Astrocyte (in vitro differentiated cells and primary cell): ENCODE measurements at regions not wholly inside any gene's neighbourhood (a gene's known extent, or its start where the extent isn't known, plus 50 kb on each side); places are given as distances from the start of the nearest gene placed in this dataset.

ENCODE experiments used
- DNase-seq: peaks from one replicate; pipeline ENCODE4 v3.0.0-alpha.2; 2010; ENCODE audit warnings: low read depth
- FAIRE-seq: peaks from 2 replicates; lab custom pipeline; 2011; peaks lifted over from hg19 to GRCh38; lab: Jason Lieb, UNC
- H2AFZ ChIP-seq: 2 replicates; pipeline ENCODE4 v1.6.0; 2012; ENCODE audit warnings: low read depth, low read length, inconsistent platforms
- H3K27ac ChIP-seq: 2 replicates; pipeline ENCODE4 v1.5.1; 2011; ENCODE audit warnings: low read depth, low read length, inconsistent platforms
- H3K27me3 ChIP-seq: 2 replicates; pipeline ENCODE4 v1.6.0; 2011; ENCODE audit warnings: low read length, inconsistent platforms; ENCODE audit not compliant: insufficient read depth
- H3K36me3 ChIP-seq: 2 replicates; pipeline ENCODE4 v1.5.1; 2011; ENCODE audit warnings: low read length, inconsistent platforms; ENCODE audit not compliant: insufficient read depth
- H3K4me1 ChIP-seq: 2 replicates; pipeline ENCODE4 v1.5.1; 2011; ENCODE audit warnings: low read length, inconsistent platforms; ENCODE audit not compliant: insufficient read depth
- H3K4me2 ChIP-seq: 2 replicates; pipeline ENCODE4 v1.6.0; 2012; ENCODE audit warnings: low read length, inconsistent platforms
- H3K4me3 ChIP-seq: 2 replicates; pipeline ENCODE4 v1.5.1; 2011; ENCODE audit warnings: low read depth, mild to moderate bottlenecking, low read length, inconsistent platforms; ENCODE audit not compliant: insufficient read depth
- H3K79me2 ChIP-seq: 2 replicates; pipeline ENCODE4 v1.6.0; 2012; ENCODE audit warnings: mild to moderate bottlenecking, low read length, inconsistent platforms; ENCODE audit not compliant: insufficient read depth
- H3K9ac ChIP-seq: 2 replicates; pipeline ENCODE4 v1.6.0; 2012; ENCODE audit warnings: mild to moderate bottlenecking, low read length, inconsistent platforms
- H3K9me3 ChIP-seq: 2 replicates; pipeline ENCODE4 v1.5.1; 2012; ENCODE audit warnings: low read depth, mild to moderate bottlenecking, low read length, inconsistent platforms; ENCODE audit not compliant: insufficient read depth
- H4K20me1 ChIP-seq: 2 replicates; pipeline ENCODE4 v1.6.0; 2012; ENCODE audit warnings: low read length, inconsistent platforms; ENCODE audit not compliant: insufficient read depth
- H3K27ac Mint-ChIP-seq: one replicate; pipeline ENCODE4 v1.8.0; 2021; ENCODE audit warnings: mild to moderate bottlenecking, mixed read lengths; ENCODE audit not compliant: unreplicated experiment
- H3K27me3 Mint-ChIP-seq: one replicate; pipeline ENCODE4 v1.8.0; 2021; ENCODE audit warnings: low read depth, mixed read lengths; ENCODE audit not compliant: unreplicated experiment
- H3K36me3 Mint-ChIP-seq: one replicate; pipeline ENCODE4 v1.8.0; 2021; ENCODE audit warnings: low read depth, mixed read lengths; ENCODE audit not compliant: unreplicated experiment
- H3K4me1 Mint-ChIP-seq: one replicate; pipeline ENCODE4 v1.8.0; 2021; ENCODE audit warnings: low read depth, mixed read lengths; ENCODE audit not compliant: unreplicated experiment
- H3K4me3 Mint-ChIP-seq: one replicate; pipeline ENCODE4 v1.8.0; 2021; ENCODE audit warnings: mild to moderate bottlenecking, moderate library complexity, mixed read lengths; ENCODE audit not compliant: unreplicated experiment
- H3K9me3 Mint-ChIP-seq: one replicate; pipeline ENCODE4 v1.8.0; 2021; ENCODE audit warnings: mild to moderate bottlenecking, mixed read lengths; ENCODE audit not compliant: unreplicated experiment
- CTCF ChIP-seq: IDR thresholded peaks from 2 replicates; pipeline ENCODE4 v1.5.1; 2011; ENCODE audit warnings: low read depth, mild to moderate bottlenecking, inconsistent platforms, low read length, moderate library complexity; ENCODE audit not compliant: insufficient read depth
- EZH2 ChIP-seq: IDR thresholded peaks from 2 replicates; pipeline ENCODE4 v1.6.1; 2012; ENCODE audit warnings: mild to moderate bottlenecking, low read length, inconsistent platforms; ENCODE audit not compliant: insufficient read depth

DNA sequence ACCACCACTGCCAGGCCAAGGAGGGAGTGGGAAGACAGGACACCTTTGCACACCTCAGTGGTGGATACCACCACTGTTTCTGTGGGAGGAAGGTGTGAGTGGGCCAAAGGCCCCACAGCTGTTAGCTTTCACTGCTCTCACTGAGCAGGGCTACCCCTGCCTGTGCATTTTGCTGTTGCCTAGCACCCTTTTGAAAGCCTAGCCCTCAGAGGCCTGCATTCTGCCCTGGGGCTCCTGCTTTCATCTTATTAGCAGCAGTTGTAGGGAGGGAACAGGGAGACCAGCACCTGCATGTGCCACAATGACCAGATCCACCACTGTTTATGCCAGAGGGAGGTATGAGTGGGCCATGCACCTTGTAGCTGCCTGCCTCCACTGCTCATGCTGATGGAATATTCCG, 110.9 kb upstream of the C21orf91 start:
- Histone ChIP-seq H3K36me3 (no peaks in the 10 kb centered on the region), H3K4me1 (no peaks in the 10 kb centered on the region), H3K9ac (no peak overlapping the region), H2AFZ (no peak overlapping the region), H3K4me2 (no peak overlapping the region), H4K20me1 (no peaks in the 10 kb centered on the region), H3K27ac (no peak overlapping the region), H3K27me3 (no peaks in the 10 kb centered on the region), H3K79me2 (no peaks in the 10 kb centered on the region), H3K4me3 (no peak overlapping the region), H3K9me3 (no peaks in the 10 kb centered on the region)
- Mint-ChIP-seq H3K27me3 (no peaks in the 10 kb centered on the region), H3K36me3 (no peaks in the 10 kb centered on the region), H3K4me1 (no peaks in the 10 kb centered on the region), H3K27ac (no peak overlapping the region), H3K4me3 (no peak overlapping the region), H3K9me3 (no peaks in the 10 kb centered on the region)
- FAIRE-seq (no peak), DNase-seq (no peak)
- no peak for TF ChIP-seq EZH2
- no peak for TF ChIP-seq CTCF

DNA sequence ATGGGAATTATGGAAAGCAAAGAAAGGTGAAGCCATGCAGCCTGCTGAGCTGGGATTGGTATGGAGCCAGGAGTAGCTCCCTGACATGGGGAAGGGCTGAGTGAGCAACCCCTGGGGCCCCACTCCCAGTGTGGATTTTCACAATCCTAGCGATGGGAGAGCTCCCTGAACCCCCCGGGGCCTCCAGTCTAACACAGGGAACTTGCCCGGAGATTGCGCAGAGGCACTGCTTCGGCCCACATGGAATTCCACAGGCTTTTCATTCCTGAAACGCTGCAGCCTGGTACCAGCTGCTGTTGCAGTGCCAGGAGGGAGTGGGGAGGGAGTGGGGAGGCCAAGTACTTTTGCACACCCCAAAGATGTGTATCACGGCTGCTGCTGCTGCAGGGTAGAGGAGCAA, 110.4 kb upstream of the C21orf91 start:
- Histone ChIP-seq H3K27me3 (no peaks in the 10 kb centered on the region), H3K79me2 (no peaks in the 10 kb centered on the region), H3K4me2 (no peak overlapping the region), H3K36me3 (no peaks in the 10 kb centered on the region), H4K20me1 (no peaks in the 10 kb centered on the region), H2AFZ (no peak overlapping the region), H3K4me1 (no peaks in the 10 kb centered on the region), H3K4me3 (no peak overlapping the region), H3K9me3 (no peaks in the 10 kb centered on the region), H3K9ac (no peak overlapping the region), H3K27ac (no peak overlapping the region)
- no peaks in the 10 kb centered on the region for H3K27me3 Mint-ChIP-seq
- no peak for FAIRE-seq
- no peaks in the 10 kb centered on the region for H3K36me3 Mint-ChIP-seq
- no peak for DNase-seq
- H3K27ac Mint-ChIP-seq: no peak overlapping the region
- TF ChIP-seq CTCF (no peak), EZH2 (no peak)
- H3K9me3 Mint-ChIP-seq: no peaks in the 10 kb centered on the region
- no peaks in the 10 kb centered on the region for H3K4me1 Mint-ChIP-seq
- no peak overlapping the region for H3K4me3 Mint-ChIP-seq

- FAIRE-seq (no peak), DNase-seq (no peak)
- Histone ChIP-seq H3K9me3 (no peaks in the 10 kb centered on the region), H3K4me3 (no peak overlapping the region), H3K36me3 (no peaks in the 10 kb centered on the region), H3K79me2 (no peaks in the 10 kb centered on the region), H3K9ac (no peak overlapping the region), H4K20me1 (no peaks in the 10 kb centered on the region), H3K27me3 (no peaks in the 10 kb centered on the region), H3K4me1 (no peaks in the 10 kb centered on the region), H3K27ac (no peak overlapping the region), H2AFZ (no peak overlapping the region), H3K4me2 (no peak overlapping the region)
- no peak overlapping the region for H3K27ac Mint-ChIP-seq
- no peaks in the 10 kb centered on the region for H3K27me3 Mint-ChIP-seq
- H3K9me3 Mint-ChIP-seq: no peaks in the 10 kb centered on the region
- TF ChIP-seq CTCF (peak; percentile 40), EZH2 (no peak)
- no peaks in the 10 kb centered on the region for H3K4me1 Mint-ChIP-seq
- no peaks in the 10 kb centered on the region for H3K36me3 Mint-ChIP-seq
- no peak overlapping the region for H3K4me3 Mint-ChIP-seq
Observed at GRCh38 chr21:17925899-17926298, 106.7 kb upstream of the C21orf91 start.
